ELR (cell line): ENCODE measurements at regions not wholly inside any gene's neighbourhood (a gene's known extent, or its start where the extent isn't known, plus 50 kb on each side); places are given as distances from the start of the nearest gene placed in this dataset.
A peak's percentile ranks its signal among the peaks of the same experiment; 100 is the strongest.
"Not testable (repeated sequence)": the region's sequence is repeated elsewhere in the genome, so short reads cannot be mapped to it uniquely, and the experiment has no call there.

Experiments
- DNase-seq: peaks from one replicate; pipeline ENCODE4 v3.0.0-alpha.2; 2015; ENCODE audit warnings: low read depth

GRCh38 chr13:78138756-78139155 is 220.1 kb upstream of the EDNRB start:
- no peak for DNase-seq

- peak; percentile 82 for DNase-seq
These were observed 218.9 kb upstream of the EDNRB start for GRCh38 chr13:78137404-78138142.

GRCh38 chr13:78136966-78137365 is 218.3 kb upstream of the EDNRB start:
- DNase-seq: no peak

GRCh38 chr13:78133511-78133910 is 214.9 kb upstream of the EDNRB start:
- DNase-seq: no peak

GRCh38 chr13:78131811-78132210 is 213.2 kb upstream of the EDNRB start:
- DNase-seq: peak; percentile 28

GRCh38 chr13:78131346-78131745 is 212.7 kb upstream of the EDNRB start:
- DNase-seq: no peak

- no peak for DNase-seq
These were observed 211.2 kb upstream of the EDNRB start for GRCh38 chr13:78129823-78130222.

- DNase-seq: no peak
These were observed 210.7 kb upstream of the EDNRB start for GRCh38 chr13:78129359-78129758.

- peak; percentile 81 for DNase-seq
These were observed 203.1 kb upstream of the EDNRB start for GRCh38 chr13:78121459-78122348.

- no peak for DNase-seq
These were observed 202.4 kb upstream of the EDNRB start for GRCh38 chr13:78121001-78121400.

GRCh38 chr13:78120144-78120543 is 201.5 kb upstream of the EDNRB start:
- not testable (repeated sequence) for DNase-seq

GRCh38 chr13:78117070-78117469 is 198.4 kb upstream of the EDNRB start:
- DNase-seq: not testable (repeated sequence)

- DNase-seq: no peak
These were observed 187.0 kb upstream of the EDNRB start for GRCh38 chr13:78105656-78106055.

GRCh38 chr13:78103936-78104335 is 185.3 kb upstream of the EDNRB start:
- no peak for DNase-seq

GRCh38 chr13:78102741-78103140 is 184.1 kb upstream of the EDNRB start:
- no peak for DNase-seq

- peak; percentile 60 for DNase-seq
These were observed 183.6 kb upstream of the EDNRB start for GRCh38 chr13:78102121-78102677.

GRCh38 chr13:78100486-78100885 is 181.9 kb upstream of the EDNRB start:
- DNase-seq: peak; percentile 3

GRCh38 chr13:78098249-78098648 is 179.6 kb upstream of the EDNRB start:
- DNase-seq: no peak

GRCh38 chr13:78096221-78096620 is 177.6 kb upstream of the EDNRB start:
- DNase-seq: no peak

- DNase-seq: no peak
These were observed 169.5 kb upstream of the EDNRB start for GRCh38 chr13:78087966-78088678.

- no peak for DNase-seq
These were observed 167.0 kb upstream of the EDNRB start for GRCh38 chr13:78085434-78086225.
